ENCODE measurements at regions not wholly inside any gene's neighbourhood (a gene's known extent, or its start where the extent isn't known, plus 50 kb on each side); places are given as distances from the start of the nearest gene placed in this dataset.
A peak's percentile ranks its signal among the peaks of the same experiment; 100 is the strongest.

DNA sequence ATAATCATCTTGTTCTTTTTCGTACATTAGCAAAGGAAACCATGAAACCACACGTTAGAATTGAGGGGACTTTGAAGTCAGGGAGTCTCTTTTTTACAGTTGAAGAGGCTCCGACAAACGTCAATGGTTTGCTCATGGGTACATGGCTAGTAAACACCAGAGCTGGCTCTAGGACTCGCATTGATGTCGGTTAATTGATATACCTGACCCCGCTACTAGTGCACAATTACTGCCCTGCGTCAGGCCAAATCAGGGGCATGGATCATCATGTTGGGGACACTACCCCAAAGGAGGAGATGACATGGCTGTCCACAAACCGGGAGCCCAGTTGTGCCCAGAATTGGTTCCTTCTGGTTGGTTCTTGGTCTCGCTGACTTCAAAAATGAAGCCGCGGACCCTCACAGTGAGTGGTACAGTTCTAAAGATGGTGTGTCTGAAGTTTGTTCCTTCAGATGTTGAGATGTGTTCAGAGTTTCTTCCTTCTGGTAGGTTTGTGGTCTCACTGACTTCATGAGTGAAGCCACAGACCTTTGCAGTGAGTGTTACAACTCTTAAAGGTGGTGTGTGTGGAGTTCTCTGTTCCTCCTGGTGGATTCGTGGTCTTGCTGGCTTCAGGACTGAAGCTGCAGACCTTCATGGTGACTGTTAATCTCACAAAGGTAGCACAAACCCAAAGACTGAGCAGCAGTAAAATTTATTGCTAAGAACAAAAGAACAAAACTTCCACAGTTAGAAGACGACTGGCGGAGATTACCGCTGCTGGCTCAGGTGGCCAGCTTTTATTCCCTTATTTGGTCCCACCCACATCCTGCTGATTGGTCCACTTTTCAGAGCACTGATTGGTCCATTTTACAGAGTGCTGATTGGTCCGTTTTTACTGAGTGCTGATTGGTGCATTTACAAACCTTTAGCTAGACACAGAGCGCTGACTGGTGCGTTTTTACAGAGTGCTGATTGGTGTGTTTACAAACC is 126.9 kb upstream of the ERRFI1 start:
- peaks cover 69% of the 10 kb centered on the region for H3K4me1 ChIP-seq (ENCODE audit: insufficient read depth, low read length)
- no peak overlapping the region for H2AFZ ChIP-seq (ENCODE audit: low read length)
- intact Hi-C loops (cut with micrococcal nuclease; ENCODE audit: unreplicated experiment) (loop anchor here (10.0 kb wide), 1 partner anchor 128 kb away; the partner anchor contains the start of gene ERRFI1), in situ Hi-C loops (cut with HindIII; ENCODE audit: extremely low pct_ligation_motif_present, low pct_unique_long_range_greater_than_20kb) (no loop called here)
- peak overlapping the region; percentile 88 for H3K27ac ChIP-seq (ENCODE audit: extremely low read length, insufficient read depth, low read length)
- no peaks in the 10 kb centered on the region; a peak in 1 of 5 replicates for H3K36me3 ChIP-seq (replicated peaks in 1 of 2; ENCODE audit: control insufficient read depth in 1 of 2, insufficient read depth in 2 of 2, low read length in 2 of 2)
- 90% methylated on average over 16 of the region's 19 CpGs for WGBS (ENCODE audit: low lambda C conversion rate)
- ChIA-PET CTCF (ENCODE audit: low intra/inter-chr PET ratio, low total read pairs) (no interaction called here), POLR2A (interaction anchor here (0.8 to 4.5 kb wide), 15 partner anchors 10 to 126 kb away, joined by 3 to 106 read pairs (median 10); partner anchors contain the start of gene ERRFI1)
- TF ChIP-seq ZMYM4 (CRISPR knock-in tag; IDR thresholded peaks at IDR 0.05), result peak; percentile 59
- TF ChIP-seq NFYC (CRISPR knock-in tag; IDR thresholded peaks at IDR 0.05), result peak; percentile 67
- no peak for TF ChIP-seq JDP2 (CRISPR knock-in tag; IDR thresholded peaks at IDR 0.05; ENCODE audit: borderline replicate concordance)
- TF ChIP-seq POGZ (CRISPR knock-in tag; IDR thresholded peaks at IDR 0.05), result 0 out of 2 replicates have a peak, but pooled peaks have one; percentile 26
- TF ChIP-seq ZMYM2 (CRISPR knock-in tag; IDR thresholded peaks at IDR 0.05), result 0 out of 2 replicates have a peak, but pooled peaks have one; percentile 24
- no peak for TF ChIP-seq SIN3A (IDR thresholded peaks at IDR 0.05; ENCODE audit: borderline replicate concordance, low read depth, low read length)
- TF ChIP-seq NFYB (CRISPR knock-in tag; IDR thresholded peaks at IDR 0.05), result peak; percentile 78
- TF ChIP-seq, protein P1, sequence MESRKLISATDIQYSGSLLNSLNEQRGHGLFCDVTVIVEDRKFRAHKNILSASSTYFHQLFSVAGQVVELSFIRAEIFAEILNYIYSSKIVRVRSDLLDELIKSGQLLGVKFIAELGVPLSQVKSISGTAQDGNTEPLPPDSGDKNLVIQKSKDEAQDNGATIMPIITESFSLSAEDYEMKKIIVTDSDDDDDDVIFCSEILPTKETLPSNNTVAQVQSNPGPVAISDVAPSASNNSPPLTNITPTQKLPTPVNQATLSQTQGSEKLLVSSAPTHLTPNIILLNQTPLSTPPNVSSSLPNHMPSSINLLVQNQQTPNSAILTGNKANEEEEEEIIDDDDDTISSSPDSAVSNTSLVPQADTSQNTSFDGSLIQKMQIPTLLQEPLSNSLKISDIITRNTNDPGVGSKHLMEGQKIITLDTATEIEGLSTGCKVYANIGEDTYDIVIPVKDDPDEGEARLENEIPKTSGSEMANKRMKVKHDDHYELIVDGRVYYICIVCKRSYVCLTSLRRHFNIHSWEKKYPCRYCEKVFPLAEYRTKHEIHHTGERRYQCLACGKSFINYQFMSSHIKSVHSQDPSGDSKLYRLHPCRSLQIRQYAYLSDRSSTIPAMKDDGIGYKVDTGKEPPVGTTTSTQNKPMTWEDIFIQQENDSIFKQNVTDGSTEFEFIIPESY (CRISPR knock-in tag; IDR thresholded peaks at IDR 0.05), result peak; percentile 95
- peak; percentile 54; the same call in 1 of the 2 replicates for TF ChIP-seq MAFF (IDR thresholded peaks at IDR 0.05; ENCODE audit: low read depth, low read length)
- peak in 1 of 2 experiments; percentile 61; a peak in 3 of 4 replicates for TF ChIP-seq MAFK (conservative IDR thresholded peaks at IDR 0.05 in 1 of 2, IDR thresholded peaks at IDR 0.05 in 1 of 2; ENCODE audit: low read length in 2 of 2)
- no peak for TF ChIP-seq TSC22D2 (CRISPR knock-in tag; IDR thresholded peaks at IDR 0.05; ENCODE audit: borderline replicate concordance)
- H3K27me3 ChIP-seq (ENCODE audit: control insufficient read depth in 1 of 2, insufficient read depth in 2 of 2, low read length in 2 of 2), result no peaks in the 10 kb centered on the region
- FAIRE-seq (no peak), DNase-seq (ENCODE audit: low spot score) (no peak), ATAC-seq (no peak)
- no peaks in the 10 kb centered on the region for H4K20me1 ChIP-seq (ENCODE audit: insufficient read depth, low read length)
- BruUV-seq (replicated peaks), result no TSS peak
- no peaks in the 10 kb centered on the region for H3K79me2 ChIP-seq (ENCODE audit: insufficient read depth, low read length)
- no peak overlapping the region for H3K4me2 ChIP-seq (ENCODE audit: low read depth, low read length)
- H3K4me3 ChIP-seq (replicated peaks in 1 of 3; ENCODE audit: insufficient read depth in 1 of 3, low read depth in 2 of 3, low read length in 3 of 3), result no peak overlapping the region
- H3K9ac ChIP-seq (ENCODE audit: insufficient read depth, low read depth, low read length), result no peak overlapping the region
- 0 out of 2 replicates have a peak, but pooled peaks cover 3% of the 10 kb centered on the region for H3K9me3 ChIP-seq (ENCODE audit: low read length)
